K562 (cell line): ENCODE measurements at regions not wholly inside any gene's neighbourhood (a gene's known extent, or its start where the extent isn't known, plus 50 kb on each side); places are given as distances from the start of the nearest gene placed in this dataset.
A peak's percentile ranks its signal among the peaks of the same experiment; 100 is the strongest.

ENCODE experiments used
- AFF1 ChIP-seq, 2 experiments: fragments of 450-650 bp; IDR thresholded peaks; 2 replicates each; pipeline ENCODE4 v1.6.1; 2018; ENCODE audit warnings: mild to moderate bottlenecking in 2 of 2, low read depth in 1 of 2; ENCODE audit not compliant: partially characterized antibody in 2 of 2
- ARID1B ChIP-seq: fragments of 450-650 bp; IDR thresholded peaks from 2 replicates; pipeline ENCODE4 v1.6.1; 2016; ENCODE audit warnings: antibody characterized with exemption, mild to moderate bottlenecking, inconsistent platforms
- CREM ChIP-seq: IDR thresholded peaks from 2 replicates; pipeline ENCODE4 v1.6.1; 2014; ENCODE audit warnings: antibody characterized with exemption, low read depth
- MAFK ChIP-seq: IDR thresholded peaks from 2 replicates; pipeline ENCODE4 v1.6.1; 2011; ENCODE audit warnings: low read length, improper control_type of control experiment
- TCF3 ChIP-seq: sonication (generic); formaldehyde crosslinking; IDR thresholded peaks from 2 replicates; pipeline ENCODE4 v1.4.0; 2020; ENCODE audit warnings: mild to moderate bottlenecking, missing genetic modification reagents
- ZC3H4 ChIP-seq: sonication (generic); formaldehyde crosslinking; IDR thresholded peaks from 2 replicates; pipeline ENCODE4 v1.9.0; 2021; ENCODE audit warnings: missing genetic modification reagents, borderline replicate concordance
- ZNF609 ChIP-seq: sonication (generic); formaldehyde crosslinking; IDR thresholded peaks from 2 replicates; pipeline ENCODE4 v1.8.1; 2023; ENCODE audit warnings: missing genetic modification reagents, mild to moderate bottlenecking, borderline replicate concordance

- no peak for TF ChIP-seq ZC3H4 (CRISPR knock-in tag)
- peak; percentile 57 for TF ChIP-seq ARID1B
- TF ChIP-seq AFF1 (IDR thresholded peaks at IDR 0.05; ENCODE audit: low read depth in 1 of 2, partially characterized antibody in 2 of 2), result no peak
- TF ChIP-seq TCF3 (CRISPR knock-in tag), result peak; percentile 56
- no peak for TF ChIP-seq CREM
- no peak for TF ChIP-seq MAFK
- TF ChIP-seq ZNF609 (CRISPR knock-in tag), result no peak
Observed at GRCh38 chr5:89307972-89308371, 425.0 kb upstream of the MEF2C start (continued).
